DMS114 treated with DMSO at 0.1 percent for 48 hours (cell line): ENCODE measurements at regions not wholly inside any gene's neighbourhood (a gene's known extent, or its start where the extent isn't known, plus 50 kb on each side); places are given as distances from the start of the nearest gene placed in this dataset.
A peak's percentile ranks its signal among the peaks of the same experiment; 100 is the strongest.
"Not testable (repeated sequence)": the region's sequence is repeated elsewhere in the genome, so short reads cannot be mapped to it uniquely, and the experiment has no call there.

Source experiments
- DNase-seq: peaks from one replicate; lab custom pipeline; 2025; ENCODE audit not compliant: unreplicated experiment; lab: John Stamatoyannopoulos, UW

DNA sequence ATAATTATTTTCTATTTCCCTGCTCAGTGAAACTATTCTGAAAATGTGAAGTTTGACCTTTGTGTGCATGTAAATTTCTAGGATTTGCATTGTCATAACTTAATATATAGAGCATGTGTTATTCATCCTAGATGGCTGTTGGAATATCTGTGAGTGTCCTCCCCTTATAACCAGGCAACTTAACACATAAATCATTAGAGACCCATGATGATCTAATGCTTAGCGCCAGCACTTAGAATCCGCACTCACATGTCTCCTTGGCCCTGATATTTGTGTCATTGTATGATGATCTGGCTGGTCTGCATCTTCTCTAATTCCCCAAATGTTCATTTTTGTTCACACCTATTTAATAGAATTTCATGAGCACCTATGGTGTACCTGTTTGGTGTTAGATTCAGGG lies 1354.5 kb downstream of the XPNPEP1 start:
- DNase-seq, result no peak

GRCh38 chr10:108567899-108568752 lies 1355.2 kb downstream of the XPNPEP1 start:
- DNase-seq, result no peak

- DNase-seq, result no peak
Measured at GRCh38 chr10:108566316-108567107, 1356.8 kb downstream of the XPNPEP1 start.

DNA sequence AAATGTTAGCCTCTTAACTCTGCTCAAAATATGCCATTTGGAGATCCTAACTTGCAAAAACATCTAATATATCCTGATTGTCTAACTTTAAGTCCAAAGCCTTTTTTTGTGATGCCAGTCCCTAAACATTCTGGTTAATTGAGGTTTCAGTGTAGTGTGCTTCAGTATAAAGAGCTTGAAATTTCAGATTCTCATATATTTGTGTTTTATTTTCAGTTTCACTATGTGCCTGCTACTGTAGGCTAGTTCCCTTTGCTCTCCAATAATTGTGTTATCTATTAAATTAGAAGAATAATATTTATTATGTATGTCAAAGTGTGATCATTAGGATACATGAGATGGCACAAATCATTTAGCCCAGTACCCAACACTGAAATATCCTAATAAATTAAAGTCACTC lies 1361.2 kb downstream of the XPNPEP1 start:
- DNase-seq, result no peak

- DNase-seq, result no peak
Measured at GRCh38 chr10:108561649-108562048, 1361.7 kb downstream of the XPNPEP1 start.

- no peak for DNase-seq
Measured at GRCh38 chr10:108560488-108560887, 1362.8 kb downstream of the XPNPEP1 start.

DNA sequence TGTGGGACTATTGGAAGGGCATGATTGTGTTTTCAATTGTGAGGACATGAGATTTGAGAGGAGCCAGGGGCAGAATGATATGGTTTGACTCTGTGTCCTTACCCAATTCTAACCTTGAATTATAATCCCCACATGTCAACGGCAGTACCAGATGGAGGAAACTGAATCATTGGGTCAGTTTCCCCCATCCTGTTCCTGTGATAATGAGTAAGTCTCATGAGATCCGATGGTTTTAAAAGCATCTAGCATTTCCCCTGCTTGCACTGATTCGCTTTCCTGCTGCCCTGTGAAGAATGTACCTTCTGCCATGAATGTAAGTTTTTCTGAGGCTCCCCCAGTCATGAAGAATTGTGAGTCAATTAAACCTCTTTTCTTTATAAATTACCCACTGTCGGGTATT lies 1367.1 kb downstream of the XPNPEP1 start:
- no peak for DNase-seq

- no peak for DNase-seq
Measured at GRCh38 chr10:108545921-108546320, 1377.4 kb downstream of the XPNPEP1 start.

GRCh38 chr10:108544500-108545120 lies 1378.7 kb downstream of the XPNPEP1 start:
- DNase-seq, result peak; percentile 35

DNA sequence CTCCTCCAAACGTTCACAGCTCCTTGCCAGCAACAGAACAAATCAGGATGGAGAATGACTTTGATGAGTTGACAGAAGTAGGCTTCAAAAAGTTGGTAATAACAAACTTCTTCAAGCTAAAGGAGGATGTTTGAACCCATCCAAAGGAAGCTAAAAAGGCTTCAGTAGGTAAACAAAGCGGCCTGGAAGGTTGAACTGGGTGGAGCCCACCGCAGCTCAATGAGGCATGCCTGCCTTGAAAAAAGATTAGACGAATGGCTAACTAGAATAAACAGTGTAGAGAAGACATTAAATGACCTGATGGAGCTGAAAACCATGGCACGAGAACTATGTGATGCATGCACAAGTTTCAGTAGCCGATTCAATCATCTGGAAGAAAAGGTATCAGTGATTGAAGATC lies 1369.0 kb upstream of the SORCS1 start:
- DNase-seq, result not testable (repeated sequence)

GRCh38 chr10:108523016-108523800 lies 1358.7 kb upstream of the SORCS1 start:
- no peak for DNase-seq

DNA sequence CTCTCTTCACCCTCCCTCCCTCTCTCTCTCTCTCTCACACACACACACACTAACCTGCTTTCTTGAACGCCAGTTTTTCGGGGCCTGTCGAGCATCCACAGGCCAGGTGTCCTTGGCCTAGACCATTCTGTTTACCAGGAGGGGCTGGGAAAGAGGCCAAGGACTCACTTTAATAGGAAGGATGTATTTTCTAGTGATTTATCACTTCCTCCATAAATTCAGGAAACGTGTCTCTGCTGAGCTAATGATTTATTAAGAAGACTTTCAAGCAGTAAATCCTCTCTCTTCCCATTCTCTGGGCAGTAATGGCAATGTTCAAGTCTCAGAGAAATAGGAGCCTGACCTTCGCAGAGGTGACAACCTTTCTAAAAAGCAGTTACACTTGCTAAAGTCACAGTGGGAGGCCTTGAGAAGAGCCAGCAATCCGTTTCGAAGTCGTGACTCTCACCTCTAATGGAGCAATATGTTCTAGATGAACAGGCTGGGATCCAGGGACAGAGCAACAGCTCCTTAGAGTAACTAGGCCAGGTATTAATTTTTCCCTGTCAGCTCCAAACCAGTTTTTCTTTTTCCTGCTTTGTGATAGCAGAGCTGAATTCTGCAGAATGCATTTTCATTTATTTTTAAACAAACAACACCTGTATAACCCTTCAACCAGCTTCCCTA lies 1357.5 kb upstream of the SORCS1 start:
- DNase-seq, result no peak

DNA sequence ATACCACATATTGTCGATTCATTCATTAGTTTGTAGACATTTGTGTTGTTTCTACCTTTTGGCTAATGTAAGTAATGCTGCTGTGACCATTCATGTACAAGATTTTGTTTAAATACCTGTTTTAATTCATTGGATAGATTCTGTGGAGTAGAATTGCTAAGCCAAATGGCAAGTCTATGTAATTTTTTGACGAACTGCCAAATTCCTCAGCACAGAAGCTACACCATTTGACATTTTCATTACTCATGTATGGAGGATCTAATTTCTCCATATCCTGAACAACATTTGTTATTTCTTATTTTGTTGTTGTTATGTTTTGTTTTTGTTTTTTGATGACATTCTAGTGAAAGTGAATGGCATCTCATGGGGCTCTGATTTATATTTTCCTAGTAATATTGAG lies 1351.3 kb upstream of the SORCS1 start:
- DNase-seq, result no peak

GRCh38 chr10:108500396-108500795 lies 1335.9 kb upstream of the SORCS1 start:
- no peak for DNase-seq

DNA sequence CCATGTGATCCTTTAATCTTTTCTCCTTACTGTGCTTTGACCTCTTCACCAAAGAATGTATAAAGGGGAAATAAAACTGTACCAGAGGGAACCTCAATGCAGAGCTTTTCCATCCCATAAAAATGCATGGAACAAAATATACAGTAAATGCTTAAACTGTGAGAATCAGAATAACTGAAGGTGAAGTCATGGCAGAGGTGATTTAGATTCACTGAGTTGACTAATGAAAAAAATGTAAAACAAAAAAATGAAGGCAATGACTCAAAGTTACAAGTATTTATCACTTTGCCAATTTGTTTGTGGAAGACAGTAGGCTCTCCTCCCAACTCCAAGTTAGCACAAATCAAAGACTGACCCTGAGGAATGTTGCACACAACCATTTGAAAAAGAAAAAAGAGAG lies 1331.6 kb upstream of the SORCS1 start:
- no peak for DNase-seq

- DNase-seq, result no peak
Measured at GRCh38 chr10:108490944-108491343, 1326.4 kb upstream of the SORCS1 start.

DNA sequence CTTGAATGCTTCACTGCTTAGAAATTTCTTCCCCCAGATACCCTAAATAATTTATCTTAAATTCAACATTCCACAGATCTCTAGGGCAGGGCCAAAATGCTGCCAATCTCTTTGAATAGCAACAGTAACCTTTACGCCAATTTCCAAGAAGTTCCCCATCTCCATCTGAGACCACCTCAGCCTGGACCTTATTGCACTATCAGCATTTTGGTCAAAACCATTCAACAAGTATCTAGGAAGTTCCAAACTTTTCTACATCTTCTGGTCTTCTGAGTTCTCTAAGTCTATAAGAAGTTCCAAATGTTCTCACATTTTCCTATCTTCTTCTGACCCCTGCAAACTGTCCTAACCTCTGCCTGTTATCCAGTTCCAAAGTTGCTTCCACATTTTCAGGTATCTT lies 1306.9 kb upstream of the SORCS1 start:
- DNase-seq, result no peak

- DNase-seq, result no peak
Measured at GRCh38 chr10:108469940-108470339, 1305.4 kb upstream of the SORCS1 start.

DNA sequence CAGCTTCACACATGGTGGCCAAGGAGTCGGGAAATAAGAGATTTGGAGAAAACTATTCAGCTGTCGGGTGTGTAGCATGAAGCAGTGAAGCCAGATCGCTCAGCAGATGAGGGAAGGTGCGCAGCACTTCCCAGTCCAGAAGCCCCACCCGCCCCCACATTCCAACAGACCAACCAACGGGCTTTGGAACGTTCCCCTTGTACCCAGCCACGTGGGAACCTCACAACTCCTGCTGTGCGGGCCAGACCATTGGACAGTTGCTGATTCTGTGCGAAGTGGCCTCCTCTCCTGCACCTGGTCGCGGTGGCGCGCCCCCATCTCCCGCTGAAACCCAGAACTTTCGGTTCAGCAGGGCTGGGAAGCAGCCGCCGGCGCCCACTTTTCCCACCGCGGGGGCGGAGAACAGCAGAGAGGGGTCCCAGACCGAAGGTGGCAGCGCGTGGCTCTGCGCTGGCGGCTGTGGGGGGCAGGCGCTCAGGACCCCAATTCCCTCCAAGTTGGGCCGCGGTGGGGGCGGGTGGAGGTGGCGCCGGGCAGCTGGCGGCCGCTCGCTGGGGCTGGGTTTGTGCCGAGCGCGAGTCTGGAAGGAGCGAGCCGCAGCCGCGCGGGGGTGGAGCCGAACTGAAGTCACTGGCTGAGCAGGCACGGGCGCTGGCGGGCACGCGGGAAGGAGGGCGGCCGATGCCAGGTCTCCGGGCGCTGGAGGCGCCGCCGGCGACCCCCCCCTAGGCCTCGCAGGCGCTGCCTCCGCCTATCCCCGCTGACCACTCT lies 1301.5 kb upstream of the SORCS1 start:
- DNase-seq, result no peak

DNA sequence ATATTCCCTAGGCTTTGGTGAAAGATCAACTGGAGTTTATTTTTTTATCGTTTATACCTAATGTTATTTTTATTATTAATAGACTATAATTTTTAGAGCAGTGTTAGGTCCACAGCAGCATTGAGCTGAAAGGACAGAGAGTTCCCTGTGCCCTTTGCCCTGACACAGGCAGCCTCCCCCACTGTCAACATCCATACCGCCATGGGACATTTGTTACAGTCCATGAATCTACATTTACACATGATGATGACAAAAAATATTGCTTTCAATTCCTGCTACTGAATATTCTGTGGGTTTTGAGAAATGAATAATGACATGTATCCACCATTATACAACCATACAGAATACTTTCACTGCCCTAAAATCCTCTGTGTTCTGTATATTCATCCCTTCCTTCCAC lies 1297.5 kb upstream of the SORCS1 start:
- no peak for DNase-seq
